IgD-negative memory B cell (primary cell): ENCODE measurements at regions not wholly inside any gene's neighbourhood (a gene's known extent, or its start where the extent isn't known, plus 50 kb on each side); places are given as distances from the start of the nearest gene placed in this dataset.

Source experiments
- H3K27ac Mint-ChIP-seq, 3 donors: one replicate each; pipeline ENCODE4 v1.8.0; 2020 to 2022; ENCODE audit warnings: mild to moderate bottlenecking in 3 of 3, mixed read lengths in 3 of 3, moderate library complexity in 1 of 3
- H3K27me3 Mint-ChIP-seq: one replicate; pipeline ENCODE4 v1.8.0; 2021; ENCODE audit warnings: mixed read lengths
- H3K36me3 Mint-ChIP-seq: one replicate; pipeline ENCODE4 v1.8.0; 2020; ENCODE audit warnings: mild to moderate bottlenecking, mixed read lengths
- H3K4me1 Mint-ChIP-seq, 3 donors: one replicate each; pipeline ENCODE4 v1.8.0; 2020 to 2022; ENCODE audit warnings: mixed read lengths in 3 of 3, mild to moderate bottlenecking in 1 of 3
- H3K4me3 Mint-ChIP-seq, 4 donors: one replicate each; pipeline ENCODE4 v1.8.0; 2020 to 2022; ENCODE audit warnings: mild to moderate bottlenecking in 4 of 4, mixed read lengths in 4 of 4, moderate library complexity in 3 of 4
- H3K9me3 Mint-ChIP-seq, 3 donors: one replicate each; pipeline ENCODE4 v1.8.0; 2020 to 2021; ENCODE audit warnings: mixed read lengths in 3 of 3, mild to moderate bottlenecking in 1 of 3

- no peaks in the 10 kb centered on the region for H3K9me3 Mint-ChIP-seq
- H3K4me3 Mint-ChIP-seq = no peak overlapping the region
- H3K27me3 Mint-ChIP-seq = peaks cover 14% of the 10 kb centered on the region
- peak overlapping the region in 1 of 3 donors; percentile 80 for H3K27ac Mint-ChIP-seq
- H3K36me3 Mint-ChIP-seq = peaks cover 2% of the 10 kb centered on the region
- peaks cover 0 to 6% (median 1%) of the 10 kb centered on the region in 3 donors for H3K4me1 Mint-ChIP-seq
Observed at GRCh38 chr9:121564504-121565260, 65.0 kb upstream of the GGTA1 start.

- Mint-ChIP-seq H3K4me1 (peaks cover 0 to 6% (median 0%) of the 10 kb centered on the region in 3 donors), H3K36me3 (no peaks in the 10 kb centered on the region), H3K27me3 (peaks cover 14% of the 10 kb centered on the region), H3K27ac (no peak overlapping the region), H3K9me3 (no peaks in the 10 kb centered on the region), H3K4me3 (no peak overlapping the region)
Observed at GRCh38 chr9:121566481-121567465, 67.1 kb upstream of the GGTA1 start.

DNA sequence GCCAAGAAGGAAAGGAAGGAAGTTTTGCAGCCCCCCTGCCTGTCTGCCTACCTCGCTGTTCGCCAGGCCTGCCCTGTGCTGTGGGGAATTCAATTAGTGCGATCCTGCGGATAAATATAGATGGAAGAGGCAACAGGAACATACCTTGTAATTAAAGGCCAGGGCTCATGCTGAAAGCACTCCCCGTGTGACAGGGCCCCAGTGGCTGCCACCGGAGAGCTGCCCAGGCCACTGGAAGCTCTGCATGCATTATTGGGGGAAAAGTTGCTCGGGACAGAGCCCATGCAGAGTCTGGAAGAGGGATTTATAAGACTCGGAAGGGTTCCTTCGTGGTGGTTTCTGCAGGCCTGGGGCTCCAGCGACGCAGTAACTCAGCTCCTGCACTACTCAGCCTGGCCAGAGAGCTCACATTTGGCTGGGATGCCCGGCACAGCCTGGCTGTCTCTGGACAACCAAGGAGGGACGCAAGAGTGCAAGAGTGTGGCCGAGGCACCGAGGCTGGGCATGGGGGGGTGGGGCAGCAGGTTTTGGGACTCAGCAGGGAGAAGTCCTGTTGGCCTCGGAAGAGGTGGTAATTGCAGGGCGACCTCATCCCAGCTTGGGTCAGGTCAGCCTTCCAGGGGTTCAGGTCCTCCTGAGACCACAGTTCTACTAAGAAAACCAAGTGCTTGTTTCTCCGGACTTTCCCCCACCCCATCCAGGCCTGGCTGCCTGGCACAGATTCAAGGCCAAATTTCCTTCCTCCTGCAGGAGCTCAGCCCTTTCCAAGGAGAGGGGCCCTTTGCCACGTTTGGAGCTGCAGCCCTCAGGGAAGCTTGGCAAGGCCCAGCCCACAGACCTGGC, 68.1 kb upstream of the GGTA1 start:
- Mint-ChIP-seq H3K36me3 (no peaks in the 10 kb centered on the region), H3K4me3 (no peak overlapping the region), H3K27me3 (peaks cover 14% of the 10 kb centered on the region), H3K9me3 (no peaks in the 10 kb centered on the region), H3K4me1 (peaks cover 0 to 2% (median 0%) of the 10 kb centered on the region in 3 donors), H3K27ac (peak overlapping the region in 1 of 3 donors; percentile 67)

GRCh38 chr9:121568343-121569265, 69.0 kb upstream of the GGTA1 start:
- Mint-ChIP-seq H3K4me3 (no peak overlapping the region), H3K27ac (peak overlapping the region in 1 of 3 donors; percentile 67), H3K9me3 (no peaks in the 10 kb centered on the region), H3K36me3 (no peaks in the 10 kb centered on the region), H3K4me1 (peaks cover 0 to 2% (median 0%) of the 10 kb centered on the region in 3 donors), H3K27me3 (peaks cover 14% of the 10 kb centered on the region)

DNA sequence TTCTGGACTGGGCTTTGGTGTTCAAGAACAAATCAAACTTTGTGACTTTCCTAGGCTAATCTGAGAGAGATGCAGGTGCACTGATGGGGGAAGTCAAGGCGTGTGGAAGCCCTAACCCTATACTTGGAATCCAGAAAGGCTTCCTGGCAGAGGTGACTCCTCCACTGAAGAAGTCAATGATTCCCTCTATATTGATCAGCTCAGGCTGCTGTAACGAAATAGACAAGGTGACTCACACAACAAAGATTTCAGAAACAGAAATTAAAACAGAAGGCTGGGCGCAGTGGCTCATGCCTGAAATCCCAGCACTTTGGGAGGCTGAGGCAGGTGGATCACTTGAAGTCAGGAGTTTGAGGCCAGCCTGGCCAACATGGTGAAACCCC, 69.6 kb upstream of the GGTA1 start:
- Mint-ChIP-seq H3K36me3 (no peaks in the 10 kb centered on the region), H3K27me3 (peaks cover 14% of the 10 kb centered on the region), H3K27ac (no peak overlapping the region), H3K4me3 (no peak overlapping the region), H3K9me3 (no peaks in the 10 kb centered on the region), H3K4me1 (peaks cover 0 to 2% (median 0%) of the 10 kb centered on the region in 3 donors)

- no peaks in the 10 kb centered on the region for H3K4me1 Mint-ChIP-seq
- H3K9me3 Mint-ChIP-seq = no peaks in the 10 kb centered on the region
- peak overlapping the region in 1 of 3 donors; percentile 83 for H3K27ac Mint-ChIP-seq
- H3K27me3 Mint-ChIP-seq = peaks cover 3% of the 10 kb centered on the region
- H3K36me3 Mint-ChIP-seq = no peaks in the 10 kb centered on the region
- no peak overlapping the region for H3K4me3 Mint-ChIP-seq
Observed at GRCh38 chr9:121572581-121572980, 72.9 kb upstream of the GGTA1 start.

DNA sequence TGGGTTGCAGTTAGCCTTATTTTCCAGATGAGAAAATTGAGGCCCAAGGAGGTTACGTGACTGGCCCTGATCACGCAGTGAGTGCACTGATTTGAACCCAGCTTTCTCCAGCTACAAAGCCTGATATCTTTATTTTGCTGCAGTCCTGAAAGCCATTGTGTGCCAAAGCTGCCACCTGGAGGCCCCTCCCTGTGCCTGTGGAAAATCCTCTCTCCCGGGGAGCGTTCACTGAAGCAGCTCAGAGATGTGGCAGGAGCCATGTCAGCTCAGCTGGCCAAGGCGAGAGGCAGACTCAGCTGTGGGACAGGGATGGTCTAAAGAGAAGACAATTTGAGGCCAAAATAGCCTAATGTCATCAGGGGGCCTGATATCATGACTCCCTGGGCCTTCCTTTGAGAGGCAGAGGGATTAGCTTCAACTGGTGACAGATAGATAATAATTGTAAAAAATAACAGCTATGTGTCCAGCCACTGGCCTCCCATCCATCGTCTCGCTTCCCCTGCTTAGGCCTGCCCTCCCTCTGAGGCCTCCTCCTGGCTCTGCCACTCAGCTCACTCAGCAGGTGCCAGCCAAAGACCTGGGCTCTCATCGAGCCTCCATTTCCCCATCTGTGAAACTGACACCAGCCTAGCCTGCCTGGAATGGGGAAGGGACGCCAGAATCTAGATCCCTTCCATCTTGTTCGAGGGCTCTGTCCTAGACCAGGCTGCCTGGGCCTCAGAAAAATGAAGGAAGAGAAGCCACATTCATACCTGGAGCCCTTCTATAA, 74.3 kb upstream of the GGTA1 start:
- Mint-ChIP-seq H3K27me3 (peaks cover under 1% of the 10 kb centered on the region), H3K4me1 (no peaks in the 10 kb centered on the region), H3K27ac (no peak overlapping the region)

GRCh38 chr9:121574774-121575519, 75.3 kb upstream of the GGTA1 start:
- Mint-ChIP-seq H3K4me3 (no peak overlapping the region), H3K9me3 (no peaks in the 10 kb centered on the region), H3K4me1 (no peaks in the 10 kb centered on the region), H3K27me3 (no peaks in the 10 kb centered on the region), H3K36me3 (no peaks in the 10 kb centered on the region), H3K27ac (no peak overlapping the region)

More for the DNA sequence above, 74.3 kb upstream of the GGTA1 start:
- H3K4me3 Mint-ChIP-seq = no peak overlapping the region
- H3K9me3 Mint-ChIP-seq = no peaks in the 10 kb centered on the region
- H3K36me3 Mint-ChIP-seq = no peaks in the 10 kb centered on the region

DNA sequence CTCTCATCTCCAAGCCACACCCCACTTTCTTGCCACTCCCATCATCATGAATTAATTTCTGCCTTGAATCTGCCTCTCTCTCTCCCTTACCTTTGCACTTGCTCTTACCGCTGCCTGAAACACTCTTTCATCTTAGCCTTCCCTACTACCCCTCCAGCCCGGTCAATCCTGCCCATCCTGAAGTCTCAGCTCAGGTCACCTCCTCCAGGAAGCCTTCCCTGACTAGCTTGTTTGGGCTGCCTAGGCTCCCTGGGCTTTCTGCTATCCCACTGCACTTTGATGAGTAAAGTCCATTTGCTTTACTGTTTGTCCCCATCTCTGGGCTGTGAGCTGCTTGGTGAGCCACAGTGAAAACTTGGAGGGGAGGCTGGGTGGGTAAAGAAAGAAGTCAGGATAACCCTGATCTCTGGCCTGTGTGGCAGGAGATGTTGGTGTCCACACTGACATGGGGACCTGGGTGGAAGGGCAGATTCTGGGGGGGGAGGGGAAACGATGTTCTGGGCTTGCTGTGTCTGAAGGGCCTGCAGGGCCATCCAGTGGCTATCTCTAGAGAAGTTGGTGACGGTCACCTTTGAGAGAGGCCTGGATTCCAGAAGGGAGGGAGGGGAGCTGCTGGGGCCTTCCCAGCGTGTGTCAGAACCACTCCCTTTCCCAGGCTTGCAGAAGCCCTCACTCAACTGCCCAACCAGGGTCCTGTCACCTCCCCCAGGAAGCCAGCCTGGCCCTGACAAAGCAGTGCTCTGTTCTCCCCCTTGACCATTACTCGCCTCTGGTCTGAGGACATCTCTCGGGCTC, 75.0 kb upstream of the DAB2IP start:
- Mint-ChIP-seq H3K36me3 (no peaks in the 10 kb centered on the region), H3K4me1 (no peaks in the 10 kb centered on the region), H3K4me3 (no peak overlapping the region), H3K9me3 (no peaks in the 10 kb centered on the region), H3K27ac (no peak overlapping the region), H3K27me3 (peaks cover 6% of the 10 kb centered on the region)

GRCh38 chr9:121577166-121577565, 74.3 kb upstream of the DAB2IP start:
- Mint-ChIP-seq H3K4me1 (no peaks in the 10 kb centered on the region), H3K27me3 (peaks cover 7% of the 10 kb centered on the region), H3K4me3 (no peak overlapping the region), H3K27ac (no peak overlapping the region), H3K9me3 (no peaks in the 10 kb centered on the region), H3K36me3 (no peaks in the 10 kb centered on the region)

DNA sequence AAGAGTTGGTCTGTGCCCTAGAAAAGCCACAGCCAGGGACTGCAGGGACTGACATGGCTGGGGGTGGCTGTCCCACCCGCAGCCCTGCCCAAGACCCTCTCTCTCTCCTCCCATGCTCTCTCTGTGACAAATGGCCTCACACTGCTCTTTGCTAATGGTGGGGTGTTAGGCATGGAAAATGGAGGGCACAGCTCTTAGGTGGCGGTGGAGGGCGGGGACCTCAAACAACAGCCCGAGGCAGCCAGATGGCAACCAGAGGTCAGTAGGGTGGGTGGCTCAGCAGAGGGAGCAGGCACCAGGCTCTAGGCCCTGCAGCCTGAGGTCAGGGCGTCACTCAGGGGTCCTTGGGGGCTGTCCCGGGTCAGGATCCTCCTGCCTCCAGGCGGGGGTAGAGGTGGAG, 73.9 kb upstream of the DAB2IP start:
- H3K9me3 Mint-ChIP-seq = no peaks in the 10 kb centered on the region
- no peaks in the 10 kb centered on the region for H3K4me1 Mint-ChIP-seq
- no peak overlapping the region for H3K27ac Mint-ChIP-seq
- no peak overlapping the region for H3K4me3 Mint-ChIP-seq
- H3K27me3 Mint-ChIP-seq = peaks cover 9% of the 10 kb centered on the region
- H3K36me3 Mint-ChIP-seq = no peaks in the 10 kb centered on the region
